ENCODE measurements at regions not wholly inside any gene's neighbourhood (a gene's known extent, or its start where the extent isn't known, plus 50 kb on each side); places are given as distances from the start of the nearest gene placed in this dataset.
A peak's percentile ranks its signal among the peaks of the same experiment; 100 is the strongest.

GRCh38 chr3:5788496-5788895 lies 601.0 kb downstream of the EDEM1 start:
- no peak overlapping the region for H3K4me3 Mint-ChIP-seq
- peaks cover 3% of the 10 kb centered on the region for H3K36me3 Mint-ChIP-seq
- H3K9me3 Mint-ChIP-seq = peaks cover 7% of the 10 kb centered on the region
- peaks cover 18% of the 10 kb centered on the region for H3K4me1 Mint-ChIP-seq (ENCODE audit: unreplicated experiment)
- no peaks in the 10 kb centered on the region for H3K27me3 Mint-ChIP-seq
- no peak overlapping the region for H3K27ac Mint-ChIP-seq
- no peak for TF ChIP-seq CTCF (conservative IDR thresholded peaks at IDR 0.05)
- DNase-seq (ENCODE audit: extremely low spot score, unreplicated experiment) = no peak

GRCh38 chr3:5791558-5791957 lies 604.1 kb downstream of the EDEM1 start:
- peaks cover 7% of the 10 kb centered on the region for H3K9me3 Mint-ChIP-seq
- no peak for TF ChIP-seq CTCF (conservative IDR thresholded peaks at IDR 0.05)
- no peak overlapping the region for H3K27ac Mint-ChIP-seq
- peaks cover 9% of the 10 kb centered on the region for H3K36me3 Mint-ChIP-seq
- H3K27me3 Mint-ChIP-seq = no peaks in the 10 kb centered on the region
- no peak overlapping the region for H3K4me3 Mint-ChIP-seq
- DNase-seq (ENCODE audit: extremely low spot score, unreplicated experiment) = no peak
- H3K4me1 Mint-ChIP-seq (ENCODE audit: unreplicated experiment) = peaks cover 22% of the 10 kb centered on the region

GRCh38 chr3:5796541-5796940 lies 609.0 kb downstream of the EDEM1 start:
- peaks cover 11% of the 10 kb centered on the region for H3K36me3 Mint-ChIP-seq
- H3K9me3 Mint-ChIP-seq = no peaks in the 10 kb centered on the region
- H3K27me3 Mint-ChIP-seq = no peaks in the 10 kb centered on the region
- H3K4me1 Mint-ChIP-seq (ENCODE audit: unreplicated experiment) = peaks cover 6% of the 10 kb centered on the region
- peak overlapping the region; percentile 70 for H3K27ac Mint-ChIP-seq
- H3K4me3 Mint-ChIP-seq = peak overlapping the region; percentile 7
- no peak for DNase-seq (ENCODE audit: extremely low spot score, unreplicated experiment)
- TF ChIP-seq CTCF (conservative IDR thresholded peaks at IDR 0.05) = no peak

GRCh38 chr3:5798809-5799208 lies 611.3 kb downstream of the EDEM1 start:
- Mint-ChIP-seq H3K36me3 (peaks cover 11% of the 10 kb centered on the region), H3K4me3 (no peak overlapping the region), H3K9me3 (no peaks in the 10 kb centered on the region), H3K27ac (peak overlapping the region; percentile 81), H3K4me1 (ENCODE audit: unreplicated experiment) (peaks cover 6% of the 10 kb centered on the region), H3K27me3 (no peaks in the 10 kb centered on the region)
- no peak for DNase-seq (ENCODE audit: extremely low spot score, unreplicated experiment)
- TF ChIP-seq CTCF (conservative IDR thresholded peaks at IDR 0.05) = no peak

GRCh38 chr3:5799398-5799797 lies 611.9 kb downstream of the EDEM1 start:
- Mint-ChIP-seq H3K36me3 (peaks cover 5% of the 10 kb centered on the region), H3K4me1 (ENCODE audit: unreplicated experiment) (peaks cover 6% of the 10 kb centered on the region), H3K4me3 (no peak overlapping the region), H3K9me3 (no peaks in the 10 kb centered on the region), H3K27me3 (no peaks in the 10 kb centered on the region), H3K27ac (peak overlapping the region; percentile 81)
- DNase-seq (ENCODE audit: extremely low spot score, unreplicated experiment) = no peak
- peak; percentile 45 for TF ChIP-seq CTCF (conservative IDR thresholded peaks at IDR 0.05)

- no peak for TF ChIP-seq CTCF (conservative IDR thresholded peaks at IDR 0.05)
- Mint-ChIP-seq H3K27ac (no peak overlapping the region), H3K27me3 (no peaks in the 10 kb centered on the region), H3K4me3 (no peak overlapping the region), H3K4me1 (ENCODE audit: unreplicated experiment) (peaks cover 6% of the 10 kb centered on the region), H3K9me3 (no peaks in the 10 kb centered on the region), H3K36me3 (peaks cover 3% of the 10 kb centered on the region)
- no peak for DNase-seq (ENCODE audit: extremely low spot score, unreplicated experiment)
These were observed 613.5 kb downstream of the EDEM1 start for GRCh38 chr3:5800965-5801364.
